ENCODE measurements at regions not wholly inside any gene's neighbourhood (a gene's known extent, or its start where the extent isn't known, plus 50 kb on each side); places are given as distances from the start of the nearest gene placed in this dataset.

GRCh38 chr6:67328269-67328668, 1306.8 kb upstream of the ADGRB3 start:
- TF ChIP-seq CTCF (IDR thresholded peaks at IDR 0.05), result no peak
- no peak for TF ChIP-seq POLR2A (IDR thresholded peaks at IDR 0.05)

All from vagina (tissue), 2 donors.